ENCODE measurements at regions not wholly inside any gene's neighbourhood (a gene's known extent, or its start where the extent isn't known, plus 50 kb on each side); places are given as distances from the start of the nearest gene placed in this dataset.

DNA sequence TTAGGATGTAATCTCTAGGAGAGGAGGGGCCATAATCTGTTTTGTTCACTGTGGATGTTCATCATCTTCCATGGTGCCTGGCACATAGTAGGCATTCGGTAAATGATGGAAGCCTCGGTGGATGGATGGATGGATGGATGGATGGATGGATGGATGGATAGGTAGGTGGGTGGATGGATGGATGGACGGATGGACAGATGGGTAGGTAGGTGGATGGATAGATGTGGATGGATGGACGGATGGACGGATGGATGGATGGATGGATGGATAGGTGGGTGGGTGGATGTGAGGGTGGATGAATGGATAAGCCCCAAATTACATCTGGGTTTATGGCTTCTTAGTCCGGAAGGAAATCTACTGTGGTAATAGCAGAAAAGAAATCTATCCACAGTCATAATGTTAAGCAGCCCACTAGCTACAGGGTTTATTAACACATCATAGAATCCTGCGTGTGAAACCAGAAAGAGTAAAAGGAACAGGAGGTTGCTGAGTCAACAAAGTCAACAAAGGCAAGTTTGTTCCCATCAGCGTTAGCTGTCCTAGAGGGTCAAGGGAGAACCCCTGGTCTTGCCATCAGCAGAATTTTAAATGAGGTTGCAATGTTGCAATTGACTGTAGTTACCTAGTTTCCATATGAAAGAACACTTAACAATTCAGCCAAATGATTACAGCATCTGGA lies 82.8 kb downstream of the C11orf91 start:
- DNase-seq (ENCODE audit: insufficient read length, low spot score) (no peak), FAIRE-seq (no peak)

DNA sequence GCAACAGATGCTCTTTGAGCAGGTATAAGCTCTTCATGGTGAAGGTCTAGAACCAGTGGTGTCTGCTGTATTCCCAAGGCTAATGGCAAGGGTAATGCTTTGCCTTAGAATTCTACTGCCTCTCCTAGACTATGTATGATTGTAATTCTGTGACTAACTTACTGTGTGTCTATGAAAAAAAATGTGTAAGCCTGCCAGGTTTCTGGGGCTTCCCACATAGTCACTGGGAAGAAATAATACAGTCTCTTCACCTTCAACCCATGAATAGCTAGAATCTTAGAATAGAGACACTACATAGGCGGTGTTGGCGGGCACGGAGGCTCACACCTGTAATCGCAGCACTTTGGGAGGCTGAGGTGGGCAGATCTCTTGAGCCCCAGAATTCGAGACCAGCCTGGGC lies 84.1 kb downstream of the C11orf91 start:
- FAIRE-seq (no peak), DNase-seq (ENCODE audit: insufficient read length, low spot score) (no peak)

DNA sequence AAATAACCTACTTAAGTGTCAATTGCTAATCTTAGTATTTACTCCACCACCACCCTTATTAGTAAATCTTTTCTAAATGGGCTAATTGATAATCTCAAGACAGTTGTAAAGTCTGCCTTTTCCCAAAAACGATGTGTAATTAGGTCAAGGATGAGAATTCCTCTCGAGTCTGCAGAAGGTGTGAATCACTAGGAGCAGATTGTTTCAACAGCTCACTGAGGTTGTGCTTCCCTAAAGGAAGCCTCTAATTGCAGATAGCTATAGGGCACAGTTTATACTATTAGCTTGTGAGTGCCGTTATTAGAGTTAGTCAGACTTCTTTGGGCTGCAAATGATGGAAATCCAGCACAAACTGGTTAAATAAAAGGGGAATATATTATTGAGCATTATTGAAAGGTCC lies 84.9 kb downstream of the C11orf91 start:
- DNase-seq (ENCODE audit: insufficient read length, low spot score) = no peak
- no peak for FAIRE-seq

DNA sequence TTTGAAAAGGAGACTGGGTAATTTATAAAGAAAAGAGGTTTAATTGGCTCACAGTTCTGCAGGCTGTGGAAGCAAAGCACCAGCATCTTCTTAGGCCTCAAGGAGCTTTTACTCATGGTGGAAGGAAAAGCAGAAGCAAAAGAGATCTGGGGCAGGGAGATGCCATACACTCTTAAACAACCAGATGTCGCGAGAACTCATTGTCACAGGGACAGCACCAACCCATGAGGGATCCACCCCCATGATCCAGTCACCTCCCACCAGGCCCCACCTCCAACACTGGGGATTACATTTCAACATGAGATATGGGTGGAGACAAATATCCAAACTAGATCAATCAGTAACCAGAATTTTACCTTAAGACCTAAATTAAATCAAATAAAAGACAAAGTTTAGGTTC lies 87.2 kb downstream of the C11orf91 start:
- FAIRE-seq (no peak), DNase-seq (ENCODE audit: insufficient read length, low spot score) (no peak)

DNA sequence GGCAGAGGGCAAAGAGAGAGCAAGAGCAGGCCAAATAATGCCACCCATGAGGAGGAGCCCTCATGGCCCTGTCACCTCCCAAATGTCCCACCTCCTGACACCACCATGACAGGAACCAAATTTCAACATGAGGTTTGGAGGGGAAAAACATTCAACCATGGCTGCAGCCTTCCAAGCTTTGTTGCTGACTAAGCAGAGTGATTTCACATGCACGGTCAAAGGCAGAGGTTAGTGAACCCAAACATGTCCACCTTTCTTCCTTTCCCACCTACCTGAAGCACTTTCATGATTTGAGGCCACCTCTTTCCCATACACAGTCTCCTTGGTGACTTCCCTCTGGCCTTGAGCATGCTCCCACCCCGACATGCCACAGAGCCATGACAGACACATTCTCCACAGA lies 89.7 kb downstream of the C11orf91 start:
- DNase-seq (ENCODE audit: insufficient read length, low spot score) (no peak), FAIRE-seq (no peak)

DNA sequence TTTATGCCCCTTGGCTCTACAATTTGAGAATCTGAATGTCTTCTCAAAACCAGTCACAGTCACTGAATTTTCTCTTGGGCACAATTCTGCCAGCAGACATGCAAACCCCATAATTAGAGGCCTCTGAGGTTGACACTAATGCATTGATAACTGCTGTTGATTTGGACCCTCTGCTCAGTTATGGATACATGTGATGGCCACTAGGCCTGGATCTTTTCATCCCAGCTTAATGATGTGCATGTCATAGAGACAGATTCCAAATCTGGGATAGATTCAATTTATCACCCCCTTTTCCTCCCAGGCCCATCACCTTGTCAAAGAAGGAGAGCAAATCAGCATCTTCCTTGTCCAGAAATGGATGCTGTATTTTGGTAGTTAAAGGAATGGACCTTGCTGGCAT lies 92.2 kb downstream of the C11orf91 start:
- FAIRE-seq = no peak
- DNase-seq (ENCODE audit: insufficient read length, low spot score) = no peak

DNA sequence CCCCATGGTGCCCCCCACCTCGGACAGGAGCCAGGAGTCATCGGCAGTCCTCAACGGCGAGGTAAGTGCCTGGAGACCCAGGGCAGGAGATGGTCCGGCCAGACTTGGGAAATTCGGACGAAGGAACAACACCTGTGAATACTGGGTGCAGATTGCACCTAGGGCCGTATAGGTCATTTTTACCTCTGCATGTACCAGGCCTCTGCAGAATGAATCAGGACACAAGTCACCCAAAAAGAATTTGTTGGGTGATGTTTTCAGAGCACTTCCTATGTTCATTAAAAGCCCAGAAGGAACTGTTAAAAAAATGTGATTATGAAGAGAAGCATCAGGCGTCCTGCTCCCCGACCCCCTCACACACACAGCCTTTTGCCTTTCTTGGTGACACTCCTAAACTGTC lies 93.9 kb downstream of the C11orf91 start:
- FAIRE-seq (no peak), DNase-seq (ENCODE audit: insufficient read length, low spot score) (no peak)

DNA sequence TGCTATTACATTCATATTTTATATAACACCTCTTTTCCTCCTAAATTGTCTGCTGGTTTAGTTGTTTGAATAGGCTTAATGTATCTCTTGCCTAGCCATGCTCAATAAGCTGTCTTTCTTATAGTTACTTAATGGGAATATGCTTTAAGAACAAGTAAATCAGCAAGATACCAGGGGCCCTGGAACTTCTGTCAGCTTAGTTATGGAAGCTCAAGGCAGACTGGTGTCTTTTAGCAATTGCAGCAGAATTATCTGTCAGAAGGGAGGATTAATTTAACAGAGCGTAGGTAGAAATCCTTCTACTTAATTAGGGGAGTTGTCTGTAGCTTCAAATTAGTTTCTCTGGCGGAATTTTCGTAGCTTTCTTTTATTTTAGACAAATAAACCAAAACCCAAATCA lies 94.9 kb downstream of the C11orf91 start:
- DNase-seq (ENCODE audit: insufficient read length, low spot score) = no peak
- FAIRE-seq = no peak

DNA sequence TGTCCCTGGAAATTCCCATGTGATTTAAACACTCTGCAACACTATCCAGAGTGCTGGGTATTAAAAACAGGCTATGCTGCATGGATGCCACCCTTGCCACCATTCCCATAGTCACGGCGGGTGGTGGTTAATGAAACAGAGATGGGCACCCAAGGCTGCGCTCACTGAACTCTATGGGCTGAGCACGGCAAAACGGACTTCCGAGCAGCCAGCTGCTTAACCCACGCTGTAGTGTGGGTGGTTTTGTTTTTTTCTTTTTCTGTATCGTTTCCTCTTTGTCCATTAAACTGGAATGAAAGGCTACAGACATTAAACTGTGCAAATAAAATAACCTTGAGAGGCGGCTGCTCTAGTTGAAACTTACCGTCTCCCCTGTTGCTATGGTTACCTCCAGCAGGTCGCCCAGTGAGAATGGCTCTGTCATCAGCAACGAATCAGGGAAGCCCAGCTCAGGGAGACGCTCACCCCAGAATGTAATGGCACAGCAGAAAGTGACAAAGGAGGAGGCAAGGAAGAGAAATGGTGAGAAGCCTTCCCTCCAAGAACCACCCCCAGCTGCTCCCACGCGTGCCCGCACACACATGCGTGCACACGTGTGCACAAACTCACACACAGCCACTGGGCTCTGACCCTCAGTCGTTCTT lies 102.1 kb downstream of the C11orf91 start:
- DNase-seq (ENCODE audit: insufficient read length, low spot score) (no peak), FAIRE-seq (no peak)

DNA sequence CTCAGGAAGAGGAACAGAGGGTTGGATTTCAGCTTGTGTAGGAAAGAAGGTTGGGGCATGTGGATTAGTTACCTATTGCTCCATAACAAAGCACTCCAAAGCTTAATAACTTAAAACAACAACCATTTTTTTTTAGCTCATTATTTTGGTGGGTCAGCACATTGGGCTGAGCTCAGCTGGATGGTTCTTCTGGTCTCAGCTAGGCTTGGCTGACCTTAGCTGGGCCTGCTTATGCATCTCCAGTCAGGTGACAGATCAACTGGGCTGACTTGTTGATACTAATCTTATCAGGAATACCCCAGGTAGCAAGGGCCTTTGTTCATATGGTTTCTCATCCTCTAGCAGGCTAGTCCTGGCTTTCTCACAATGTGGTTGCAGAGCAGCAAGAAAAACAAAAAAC lies 106.4 kb downstream of the C11orf91 start:
- FAIRE-seq = no peak

DNA sequence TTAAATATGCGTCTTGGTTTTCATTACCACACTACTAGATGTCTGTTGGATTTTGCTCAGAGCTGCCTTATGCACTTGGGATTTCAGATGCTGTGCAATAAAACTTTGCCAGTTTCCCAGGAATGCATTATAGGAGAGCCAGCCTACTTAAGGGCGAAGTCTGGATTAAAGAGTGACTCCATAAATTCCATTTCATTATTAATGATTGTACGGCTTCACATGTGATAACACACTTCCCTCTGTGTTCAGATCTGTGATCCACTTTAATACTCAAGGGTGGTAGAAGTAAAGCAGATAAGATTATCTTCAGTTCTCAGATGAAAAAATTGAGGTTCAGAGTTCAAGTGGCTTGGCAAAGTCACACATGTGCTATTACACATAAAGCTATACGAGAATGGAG lies 110.2 kb downstream of the C11orf91 start:
- DNase-seq (ENCODE audit: insufficient read length, low spot score) = no peak

More for the DNA sequence above, 106.4 kb downstream of the C11orf91 start:
- DNase-seq (ENCODE audit: insufficient read length, low spot score) = no peak

DNA sequence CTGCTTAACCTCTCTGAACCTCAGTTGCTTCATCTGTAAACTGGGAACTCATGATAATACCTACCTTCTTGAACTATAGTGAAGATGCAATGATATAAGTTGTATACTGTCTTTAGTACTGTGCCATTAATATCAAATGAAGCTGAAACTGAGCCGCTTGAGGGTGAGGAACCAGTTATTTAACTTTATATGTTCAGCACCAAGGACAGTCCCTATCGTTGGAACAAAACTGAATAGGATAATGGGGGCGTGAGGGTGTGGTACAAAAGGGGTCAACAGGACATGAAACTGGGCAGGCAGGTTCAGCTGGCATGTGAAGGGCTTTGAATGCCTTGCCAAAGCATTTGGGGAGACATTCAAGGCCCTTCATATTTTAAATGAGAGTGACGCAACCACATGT lies 112.6 kb downstream of the C11orf91 start:
- no peak for DNase-seq (ENCODE audit: insufficient read length, low spot score)
- peak; percentile 44 for FAIRE-seq

More for the DNA sequence above, 110.2 kb downstream of the C11orf91 start:
- no peak for FAIRE-seq

DNA sequence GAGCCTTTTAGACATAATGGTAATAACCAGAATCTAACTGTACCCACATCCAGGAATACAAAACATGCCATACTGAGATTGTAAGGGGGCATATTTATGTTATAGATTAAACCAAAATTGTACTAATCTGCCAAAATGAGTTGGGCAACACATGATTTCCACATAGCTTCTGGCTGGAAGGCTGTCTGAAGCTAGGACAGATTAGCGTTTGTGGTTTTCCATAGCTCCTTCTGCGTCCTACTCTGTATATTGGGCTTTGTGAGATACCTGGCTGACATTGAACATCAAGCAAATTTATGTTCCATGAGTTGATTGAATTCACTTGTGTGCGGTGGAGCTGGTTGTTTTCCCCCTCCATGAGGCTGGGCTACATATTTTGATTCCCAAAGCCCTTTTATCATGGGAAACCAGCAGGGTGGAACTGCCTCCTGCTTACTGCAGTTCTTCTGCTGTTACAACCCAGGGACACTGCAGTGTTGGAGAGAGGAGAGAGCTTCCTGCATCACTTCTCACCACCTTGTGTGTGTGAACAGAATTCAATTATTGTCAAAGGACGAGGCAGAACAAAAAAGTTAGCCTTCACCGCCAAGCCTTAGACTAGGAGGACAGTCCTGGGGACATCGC lies 114.9 kb downstream of the C11orf91 start:
- no peak for FAIRE-seq
- DNase-seq (ENCODE audit: insufficient read length, low spot score) = no peak

DNA sequence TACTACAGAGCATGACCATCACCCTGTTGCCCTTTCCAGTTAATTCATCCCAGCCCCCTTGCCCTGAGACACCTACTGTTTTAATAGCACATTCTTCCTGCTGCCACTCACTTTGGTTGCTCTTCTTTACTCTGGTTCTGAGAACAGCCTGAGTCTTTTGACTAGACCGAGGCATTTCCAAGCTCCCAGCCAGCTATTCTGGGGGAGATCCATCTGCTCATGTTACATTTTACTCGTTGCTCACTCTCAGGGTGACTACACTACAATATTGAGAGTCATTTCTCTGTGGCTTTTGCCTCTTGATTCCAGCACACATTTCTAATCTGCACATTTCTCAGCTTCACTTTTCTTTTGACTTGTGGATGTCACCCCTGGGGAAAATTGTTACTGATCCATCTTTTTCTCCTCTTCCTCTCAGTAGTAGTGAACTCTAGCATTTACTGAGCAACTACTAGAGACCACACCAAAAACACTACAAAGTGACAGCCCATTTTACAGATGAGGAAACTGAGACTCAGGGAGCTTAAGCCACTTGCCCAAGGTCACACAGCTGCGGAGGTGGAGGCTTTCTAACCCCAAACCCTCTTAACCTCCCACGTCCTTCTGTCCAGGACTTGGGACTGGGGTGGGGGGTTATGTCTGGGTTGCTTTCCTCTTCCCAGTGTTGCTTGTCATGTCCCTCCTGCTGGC lies 117.8 kb downstream of the C11orf91 start:
- no peak for FAIRE-seq
- DNase-seq (ENCODE audit: insufficient read length, low spot score) = no peak

DNA sequence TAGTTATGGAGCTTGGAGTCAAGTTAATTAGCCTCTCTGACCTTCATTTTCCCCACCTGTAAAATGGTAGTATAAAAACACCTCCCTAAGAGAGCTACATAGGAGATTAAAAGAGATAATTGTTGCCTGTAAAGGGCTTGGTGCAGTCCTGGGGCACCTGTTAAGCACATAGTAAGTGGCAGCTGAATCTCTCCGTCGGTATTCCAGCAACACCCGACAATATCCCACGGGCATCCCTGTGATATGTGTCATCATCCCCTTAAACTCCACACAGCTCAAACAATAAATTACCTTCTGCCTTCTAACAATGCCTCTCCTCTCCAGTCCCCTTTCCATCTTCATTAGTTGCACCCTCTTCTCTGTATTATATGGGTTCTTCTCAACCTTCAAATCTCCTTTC lies 121.5 kb downstream of the C11orf91 start:
- DNase-seq (ENCODE audit: insufficient read length, low spot score) (no peak), FAIRE-seq (no peak)

DNA sequence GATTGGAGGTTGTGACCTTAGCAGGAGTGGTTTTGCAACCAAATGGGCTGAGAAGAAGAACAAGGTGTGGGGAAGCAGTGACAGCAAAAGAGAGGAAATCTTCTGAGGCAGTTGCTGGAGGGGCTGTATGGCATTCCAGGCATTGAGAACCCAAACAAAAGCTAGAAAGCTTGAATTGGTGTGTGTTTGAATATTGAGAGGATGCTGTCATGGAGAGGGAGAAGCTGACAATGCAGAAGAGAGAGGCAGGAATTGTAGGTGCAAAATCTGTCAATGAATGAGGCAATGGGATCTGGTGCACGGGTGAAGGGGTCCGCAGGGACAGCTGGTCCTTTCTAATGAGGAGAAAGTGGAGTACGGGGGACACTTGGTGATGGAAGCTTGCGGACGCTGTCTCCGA lies 123.4 kb downstream of the C11orf91 start:
- no peak for FAIRE-seq

DNA sequence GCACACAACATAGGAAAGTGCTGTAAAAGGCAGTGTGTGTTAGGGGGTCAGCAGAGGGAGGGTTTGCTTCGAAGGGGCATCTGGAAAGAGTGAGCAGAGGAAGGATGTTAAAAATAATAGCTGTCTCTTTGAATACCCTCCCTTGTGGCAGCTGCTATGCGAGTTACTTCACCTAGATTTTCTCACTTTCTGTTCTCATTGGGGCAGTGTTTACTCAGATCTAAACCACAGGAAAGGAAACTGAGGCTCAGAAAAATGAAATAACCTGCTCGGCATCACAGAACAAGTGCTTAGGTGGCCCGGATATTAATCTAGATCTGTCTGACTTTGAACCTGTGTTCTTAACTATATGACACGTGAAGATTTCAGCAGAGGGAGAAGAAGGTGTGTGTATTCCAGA lies 125.3 kb downstream of the C11orf91 start:
- FAIRE-seq (no peak), DNase-seq (ENCODE audit: insufficient read length, low spot score) (no peak)

More for the DNA sequence above, 123.4 kb downstream of the C11orf91 start:
- no peak for DNase-seq (ENCODE audit: insufficient read length, low spot score)

DNA sequence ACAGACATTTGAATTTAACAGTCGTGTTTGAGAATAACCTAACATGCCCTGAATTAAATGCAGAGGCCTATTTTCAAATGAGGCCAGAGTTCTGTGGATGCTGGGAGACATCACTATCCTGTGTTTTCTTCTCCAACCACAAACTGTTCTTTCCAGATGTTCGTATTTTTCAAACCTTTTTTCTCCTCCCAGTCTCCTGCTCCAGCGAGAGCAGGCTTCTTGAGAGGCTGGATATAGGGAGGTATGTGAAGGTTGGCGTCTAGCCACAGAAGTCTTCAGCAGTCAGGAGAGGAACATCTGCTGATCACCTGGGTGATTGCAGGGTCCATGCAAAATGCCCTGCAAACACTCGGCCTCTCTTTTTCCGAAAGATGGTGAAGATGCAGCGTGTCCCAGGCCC lies 126.3 kb downstream of the C11orf91 start:
- FAIRE-seq (no peak), DNase-seq (ENCODE audit: insufficient read length, low spot score) (no peak)

DNA sequence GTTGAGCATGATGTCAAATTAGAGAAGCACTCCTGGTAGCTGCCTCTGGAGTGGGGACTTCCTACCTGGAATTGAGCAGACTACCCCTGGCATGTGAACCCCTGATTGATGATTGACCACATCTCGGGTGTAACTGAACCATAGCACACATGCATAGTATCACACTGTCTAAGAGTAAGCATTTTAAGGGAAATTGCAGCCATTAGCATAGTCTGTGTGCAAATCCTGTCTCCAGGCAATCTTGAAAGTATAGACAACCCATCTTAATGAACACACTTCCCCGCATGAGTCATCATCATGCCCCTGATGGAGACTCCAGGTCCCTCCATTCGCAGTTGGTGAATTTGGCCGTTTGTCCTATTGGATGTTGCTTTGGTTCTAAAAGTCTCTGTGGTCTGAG lies 131.3 kb downstream of the C11orf91 start:
- DNase-seq (ENCODE audit: insufficient read length, low spot score) (no peak), FAIRE-seq (no peak)

DNA sequence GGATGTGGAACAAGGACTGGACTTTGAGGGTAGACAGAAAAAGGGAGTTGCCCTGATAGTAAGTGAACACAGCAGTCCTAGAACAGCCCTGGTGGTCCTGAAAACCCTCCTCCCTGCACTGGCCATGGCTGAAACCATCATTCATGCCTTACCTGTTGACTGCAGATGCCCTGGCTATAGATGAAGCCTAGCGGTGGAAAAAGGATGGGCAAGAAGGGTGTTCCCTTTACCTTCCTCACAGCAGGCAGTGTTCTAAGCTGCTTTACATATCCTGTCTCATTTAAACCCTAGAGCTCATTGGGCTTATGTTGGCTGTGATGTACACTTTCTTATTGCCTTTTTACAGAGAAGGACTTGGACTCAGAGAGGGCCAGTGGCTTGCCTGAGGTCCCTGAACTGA lies 133.6 kb downstream of the C11orf91 start:
- FAIRE-seq (no peak), DNase-seq (ENCODE audit: insufficient read length, low spot score) (no peak)

DNA sequence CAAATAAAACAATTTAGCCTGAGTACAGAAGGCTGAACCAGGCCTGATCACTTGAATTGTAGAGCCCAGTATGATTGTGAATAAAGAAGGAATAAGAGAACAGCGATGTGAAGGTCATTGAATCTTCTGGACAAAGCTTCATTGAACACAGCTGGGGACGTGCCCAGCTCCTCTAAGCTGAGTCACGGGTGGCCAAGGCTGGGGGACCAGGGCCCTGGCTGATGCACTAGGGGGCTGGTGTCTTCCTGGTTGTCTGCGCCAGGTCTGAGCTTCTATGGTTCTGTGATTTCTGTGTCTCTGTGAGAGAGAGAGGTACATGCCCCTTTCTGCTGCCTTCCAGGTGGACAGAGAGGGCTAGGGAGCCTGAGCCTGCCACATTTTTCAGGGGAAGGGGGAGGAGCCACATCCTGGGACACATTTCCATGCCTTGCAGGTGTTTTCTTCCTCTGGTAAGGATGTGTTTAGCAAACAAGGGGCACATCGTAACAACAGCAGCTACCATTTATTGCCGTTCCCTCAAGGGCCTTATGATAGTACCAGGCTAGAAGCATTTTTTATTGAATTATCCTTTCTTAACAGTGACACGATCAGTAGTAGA lies 135.7 kb downstream of the C11orf91 start:
- DNase-seq (ENCODE audit: insufficient read length, low spot score) = no peak
- FAIRE-seq = no peak
